Left lung (tissue), 4 donors: ENCODE measurements at regions not wholly inside any gene's neighbourhood (a gene's known extent, or its start where the extent isn't known, plus 50 kb on each side); places are given as distances from the start of the nearest gene placed in this dataset.

Source experiments
- ATAC-seq: fragments of 200-7000 bp; cut with Tn5 transposase; one replicate; pipeline ENCODE4 v1.9.1; 2020; ENCODE audit warnings: moderate library complexity
- DNase-seq, 4 donors: peaks; one replicate each; pipeline ENCODE4 v3.0.0-alpha.2; 2013 to 2020
- H3K27ac ChIP-seq, 2 donors: fragments of 200-600 bp; sonication (generic) in 1 of 2; one replicate each; pipeline versions ENCODE4 v1.5.0 to v1.8.0; 2020 to 2021
- H3K27me3 ChIP-seq, 2 donors: fragments of 200-600 bp; sonication (generic) in 1 of 2; one replicate each; pipeline versions ENCODE4 v1.5.0 to v1.8.0; 2020 to 2021
- H3K36me3 ChIP-seq, 2 donors: fragments of 200-600 bp; sonication (generic) in 1 of 2; one replicate each; pipeline versions ENCODE4 v1.5.0 to v1.8.0; 2020 to 2021
- H3K4me1 ChIP-seq, 2 donors: fragments of 200-600 bp; one replicate each; pipeline ENCODE4 v1.8.0; 2021
- H3K4me3 ChIP-seq, 2 donors: fragments of 200-600 bp; sonication (generic) in 1 of 2; one replicate each; pipeline versions ENCODE4 v1.5.0 to v1.8.0; 2020 to 2021; ENCODE audit warnings: mild to moderate bottlenecking in 1 of 2
- H3K9me3 ChIP-seq, 2 donors: fragments of 200-600 bp; sonication (generic) in 1 of 2; one replicate each; pipeline versions ENCODE4 v1.5.0 to v1.8.0; 2020 to 2021
- intact Hi-C, 2 donors: fragments of 100-400 bp; cut with DNase I; formaldehyde crosslinking; loops; one replicate each; pipeline versions ENCODE4 v1.11.2 to v1.14.2; 2022
- TF ChIP-seq, protein P1 (sequence below), 2 donors: fragments of 200-600 bp; sonication (generic) in 1 of 2; IDR thresholded peaks; one replicate each; pipeline versions ENCODE4 v1.5.0 to v1.8.0; 2021; ENCODE audit warnings: antibody characterized with exemption in 2 of 2
- donor health status: DM: no; HTN: yes; CAD: no.
- donor health status: DM: no; HTN: no; CAD: no.

DNA sequence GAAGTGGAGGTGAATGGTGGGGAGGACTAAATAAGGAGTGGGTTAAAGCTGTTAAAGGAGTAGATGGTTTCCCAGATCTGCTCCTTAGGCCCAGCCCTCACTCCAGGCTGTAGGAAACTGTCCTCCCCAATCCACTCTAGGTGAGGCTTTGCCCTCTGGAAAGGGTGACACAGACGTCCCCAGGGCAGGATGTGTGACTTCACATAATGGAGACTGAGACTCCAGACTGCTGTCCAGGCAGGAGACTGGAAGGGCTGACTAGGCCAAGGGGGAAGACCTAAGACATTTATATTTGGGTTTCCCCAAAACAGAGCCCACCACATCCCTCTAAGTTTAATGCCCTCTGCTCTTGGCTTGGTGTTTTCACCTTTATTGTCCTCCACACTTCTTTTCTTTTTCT lies 488.5 kb downstream of the SHQ1 start:
- Histone ChIP-seq H3K27me3 (no peaks in the 10 kb centered on the region), H3K9me3 (no peaks in the 10 kb centered on the region), H3K36me3 (no peaks in the 10 kb centered on the region), H3K4me3 (no peak overlapping the region), H3K4me1 (no peaks in the 10 kb centered on the region), H3K27ac (no peak overlapping the region)
- intact Hi-C loops = no loop called here
- ATAC-seq (no peak), DNase-seq (no peak)
- TF ChIP-seq, protein P1, sequence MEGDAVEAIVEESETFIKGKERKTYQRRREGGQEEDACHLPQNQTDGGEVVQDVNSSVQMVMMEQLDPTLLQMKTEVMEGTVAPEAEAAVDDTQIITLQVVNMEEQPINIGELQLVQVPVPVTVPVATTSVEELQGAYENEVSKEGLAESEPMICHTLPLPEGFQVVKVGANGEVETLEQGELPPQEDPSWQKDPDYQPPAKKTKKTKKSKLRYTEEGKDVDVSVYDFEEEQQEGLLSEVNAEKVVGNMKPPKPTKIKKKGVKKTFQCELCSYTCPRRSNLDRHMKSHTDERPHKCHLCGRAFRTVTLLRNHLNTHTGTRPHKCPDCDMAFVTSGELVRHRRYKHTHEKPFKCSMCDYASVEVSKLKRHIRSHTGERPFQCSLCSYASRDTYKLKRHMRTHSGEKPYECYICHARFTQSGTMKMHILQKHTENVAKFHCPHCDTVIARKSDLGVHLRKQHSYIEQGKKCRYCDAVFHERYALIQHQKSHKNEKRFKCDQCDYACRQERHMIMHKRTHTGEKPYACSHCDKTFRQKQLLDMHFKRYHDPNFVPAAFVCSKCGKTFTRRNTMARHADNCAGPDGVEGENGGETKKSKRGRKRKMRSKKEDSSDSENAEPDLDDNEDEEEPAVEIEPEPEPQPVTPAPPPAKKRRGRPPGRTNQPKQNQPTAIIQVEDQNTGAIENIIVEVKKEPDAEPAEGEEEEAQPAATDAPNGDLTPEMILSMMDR (IDR thresholded peaks at IDR 0.05) = no peak

DNA sequence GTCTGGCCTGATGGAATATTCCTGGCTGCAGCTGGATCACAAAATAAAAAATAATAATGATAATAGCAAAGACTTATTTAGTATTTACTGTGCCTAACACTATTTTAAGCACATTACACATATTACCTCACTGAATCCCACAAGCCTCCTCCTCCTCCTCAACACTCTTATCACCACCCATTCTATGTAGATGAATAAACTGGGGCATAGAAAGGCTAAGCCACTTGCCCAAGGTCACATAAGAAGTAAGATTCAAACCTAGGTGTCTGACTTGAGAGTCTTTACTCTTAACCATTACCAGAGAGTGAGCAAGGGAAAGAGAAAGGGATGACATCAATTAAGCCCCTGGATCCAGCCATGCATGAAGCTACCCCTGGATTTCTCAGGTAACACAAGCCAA lies 493.1 kb downstream of the SHQ1 start:
- Histone ChIP-seq H3K9me3 (no peaks in the 10 kb centered on the region), H3K4me1 (no peaks in the 10 kb centered on the region), H3K27me3 (no peaks in the 10 kb centered on the region), H3K36me3 (no peaks in the 10 kb centered on the region), H3K4me3 (no peak overlapping the region), H3K27ac (no peak overlapping the region)
- TF ChIP-seq, protein P1 (IDR thresholded peaks at IDR 0.05) = no peak
- ATAC-seq (no peak), DNase-seq (no peak)
- intact Hi-C loops = no loop called here

GRCh38 chr3:72354486-72354885 lies 493.8 kb downstream of the SHQ1 start:
- Histone ChIP-seq H3K36me3 (no peaks in the 10 kb centered on the region), H3K27me3 (no peaks in the 10 kb centered on the region), H3K4me3 (no peak overlapping the region), H3K27ac (no peak overlapping the region), H3K9me3 (no peaks in the 10 kb centered on the region), H3K4me1 (no peaks in the 10 kb centered on the region)
- ATAC-seq (no peak), DNase-seq (no peak)
- intact Hi-C loops = no loop called here
- TF ChIP-seq, protein P1 (IDR thresholded peaks at IDR 0.05) = no peak

- no peaks in the 10 kb centered on the region for H3K36me3 ChIP-seq
- no peak overlapping the region for H3K27ac ChIP-seq
- H3K4me3 ChIP-seq = no peak overlapping the region
- no peaks in the 10 kb centered on the region for H3K27me3 ChIP-seq
- H3K9me3 ChIP-seq = no peaks in the 10 kb centered on the region
- DNase-seq = no peak
- intact Hi-C loops = no loop called here
- ATAC-seq = no peak
- TF ChIP-seq, protein P1 (IDR thresholded peaks at IDR 0.05) = no peak
- H3K4me1 ChIP-seq = no peaks in the 10 kb centered on the region
Measured at GRCh38 chr3:72353236-72354128, 494.8 kb downstream of the SHQ1 start.

- Histone ChIP-seq H3K27ac (no peak overlapping the region), H3K9me3 (no peaks in the 10 kb centered on the region), H3K4me3 (no peak overlapping the region), H3K36me3 (no peaks in the 10 kb centered on the region), H3K4me1 (peaks cover 0 to 11% of the 10 kb centered on the region in 2 donors), H3K27me3 (no peaks in the 10 kb centered on the region)
- no peak for ATAC-seq
- intact Hi-C loops = no loop called here
- no peak for DNase-seq
- TF ChIP-seq, protein P1 (IDR thresholded peaks at IDR 0.05) = no peak
Measured at GRCh38 chr3:72352176-72352575, 496.1 kb downstream of the SHQ1 start.
